Activated CD8-positive, alpha-beta memory T cell treated with anti-CD3 and anti-CD28 coated beads, Interleukin-2, amount 50 U/mL, for 48 hours (primary cell): ENCODE measurements at regions not wholly inside any gene's neighbourhood (a gene's known extent, or its start where the extent isn't known, plus 50 kb on each side); places are given as distances from the start of the nearest gene placed in this dataset.

Experiments
- DNase-seq: peaks from one replicate; pipeline ENCODE4 v3.0.0-alpha.2; 2020

DNA sequence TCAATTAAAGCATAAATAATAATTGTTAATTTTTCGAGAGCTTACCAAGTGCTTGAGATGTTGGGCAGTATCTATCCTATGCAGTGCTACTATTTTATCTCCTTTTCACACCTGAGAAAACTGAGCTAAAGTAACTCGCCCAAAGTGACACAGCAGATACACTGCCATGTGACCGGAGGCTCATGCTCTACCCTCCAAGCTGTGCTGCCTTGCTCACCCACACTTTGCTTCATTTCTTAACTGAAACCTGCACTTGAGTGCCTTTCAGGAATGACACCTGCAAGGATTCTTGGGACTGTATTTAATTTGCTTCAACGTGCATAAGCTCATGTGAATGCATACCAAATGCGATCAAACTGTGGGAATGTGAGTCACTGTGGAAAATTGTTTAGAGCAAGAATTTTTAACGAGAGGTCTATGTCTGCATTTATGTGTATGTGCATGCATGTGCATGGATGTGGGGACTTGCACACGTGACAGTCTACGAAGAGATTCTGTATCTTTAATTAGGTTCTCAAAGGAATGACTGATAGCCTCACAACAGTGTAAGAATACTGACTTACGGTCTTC, 119.2 kb downstream of the ADCYAP1R1 start:
- DNase-seq, result no peak
